B cell (primary cell): ENCODE measurements at regions not wholly inside any gene's neighbourhood (a gene's known extent, or its start where the extent isn't known, plus 50 kb on each side); places are given as distances from the start of the nearest gene placed in this dataset.

Source experiments
- ATAC-seq: fragments of 200-7000 bp; cut with Tn5 transposase; one replicate; pipeline ENCODE4 v1.10.0; 2021; ENCODE audit warnings: low read depth, mild to moderate bottlenecking, moderate number of reproducible peaks, moderate library complexity
- CTCF ChIA-PET: fragments of 350-600 bp; sonication (Branson Sonifier 250); formaldehyde crosslinking; loops from one replicate; lab custom pipeline; 2021; ENCODE audit warnings: antibody characterized with exemption, inconsistent platforms; lab: Charles Lee
- POLR2A ChIA-PET: fragments of 350-600 bp; sonication (Branson Sonifier 250); formaldehyde crosslinking; loops from one replicate; lab custom pipeline; 2021; ENCODE audit warnings: antibody characterized with exemption; lab: Charles Lee
- DNase-seq: peaks from one replicate; pipeline ENCODE4 v3.0.0; 2013
- H2AFZ ChIP-seq: 2 replicates; pipeline ENCODE4 v1.6.1; 2012; ENCODE audit warnings: mild to moderate bottlenecking, low read depth, low read length; ENCODE audit not compliant: insufficient read depth, poor library complexity, severe bottlenecking
- H3K27ac ChIP-seq, 2 donors: 1 replicate in 1 of 2; 2 replicates in 1 of 2; pipeline ENCODE4 v1.5.1; 2012 to 2013; ENCODE audit warnings: low read length in 2 of 2, mild to moderate bottlenecking in 2 of 2, moderate library complexity in 1 of 2
- H3K27me3 ChIP-seq, 4 experiments: fragments of 200-600 bp in 1 of 4; sonication (generic) in 1 of 4; replicated peaks in 1 of 4; 1 replicate in 2 of 4; 2 replicates in 2 of 4; pipeline versions ENCODE4 v1.6.1 to v1.7.0; 2013 to 2016; ENCODE audit warnings: low read length in 3 of 4, mild to moderate bottlenecking in 2 of 4, mixed read lengths in 1 of 4, moderate library complexity in 1 of 4; ENCODE audit not compliant: insufficient read depth in 4 of 4, control insufficient read depth in 3 of 4; ENCODE audit errors: control extremely low read depth in 1 of 4
- H3K36me3 ChIP-seq, 2 experiments: replicated peaks in 1 of 2; 1 replicate in 1 of 2; 2 replicates in 1 of 2; pipeline versions ENCODE4 v1.6.1 to v1.7.1; 2013; ENCODE audit warnings: low read length in 1 of 2; ENCODE audit not compliant: insufficient read depth in 2 of 2, control insufficient read depth in 1 of 2; ENCODE audit errors: control extremely low read depth in 1 of 2, extremely low read depth in 1 of 2
- H3K4me1 ChIP-seq, 2 donors: fragments of 200-600 bp in 1 of 2; sonication (generic) in 1 of 2; 1 replicate in 1 of 2; 2 replicates in 1 of 2; pipeline versions ENCODE4 v1.5.1 to v1.6.1; 2013 to 2017; ENCODE audit warnings: low read length in 2 of 2; ENCODE audit not compliant: control insufficient read depth in 2 of 2, insufficient read depth in 2 of 2
- H3K4me2 ChIP-seq: replicated peaks from 2 replicates; pipeline ENCODE3; 2012; ENCODE audit warnings: mild to moderate bottlenecking, low read depth, low read length; ENCODE audit not compliant: poor library complexity, severe bottlenecking
- H3K4me3 ChIP-seq, 5 experiments: fragments of 200-600 bp in 1 of 5; sonication (generic) in 1 of 5; 1 replicate in 3 of 5; 2 replicates in 2 of 5; pipeline versions ENCODE4 v1.5.1 to v1.7.0; 2011 to 2016; ENCODE audit warnings: low read length in 4 of 5, mild to moderate bottlenecking in 4 of 5, low read depth in 2 of 5, control low read depth in 1 of 5, moderate library complexity in 1 of 5; ENCODE audit not compliant: insufficient read depth in 1 of 5; ENCODE audit errors: control extremely low read depth in 1 of 5, extremely low read depth in 1 of 5
- H3K79me2 ChIP-seq: fragments of 200-600 bp; sonication (generic); one replicate; pipeline ENCODE4 v1.6.0; 2016; ENCODE audit warnings: low read length; ENCODE audit not compliant: control insufficient read depth, insufficient read depth
- H3K9ac ChIP-seq: fragments of 200-600 bp; sonication (generic); 2 replicates; pipeline ENCODE4 v1.6.1; 2017; ENCODE audit warnings: mild to moderate bottlenecking, low read length, moderate library complexity
- H3K9me3 ChIP-seq, 3 donors: one replicate each; pipeline versions ENCODE4 v1.6.1 to v1.7.1; 2013; ENCODE audit warnings: low read length in 2 of 3; ENCODE audit not compliant: control insufficient read depth in 2 of 3, insufficient read depth in 1 of 3; ENCODE audit errors: control extremely low read depth in 1 of 3
- H4K20me1 ChIP-seq: 2 replicates; pipeline ENCODE4 v1.6.0; 2012; ENCODE audit warnings: mild to moderate bottlenecking, low read length; ENCODE audit not compliant: insufficient read depth, control insufficient read depth, poor library complexity, severe bottlenecking
- H3K27ac Mint-ChIP-seq: one replicate; pipeline ENCODE4 v1.8.0; 2021; ENCODE audit warnings: mixed read lengths
- H3K27me3 Mint-ChIP-seq: one replicate; pipeline ENCODE4 v1.8.0; 2021; ENCODE audit warnings: mixed read lengths
- H3K4me1 Mint-ChIP-seq: one replicate; pipeline ENCODE4 v1.8.0; 2021; ENCODE audit warnings: mixed read lengths
- H3K4me3 Mint-ChIP-seq: one replicate; pipeline ENCODE4 v1.8.0; 2021; ENCODE audit warnings: mixed read lengths
- H3K9me3 Mint-ChIP-seq: one replicate; pipeline ENCODE4 v1.8.0; 2022; ENCODE audit warnings: mixed read lengths; ENCODE audit not compliant: insufficient read depth
- CTCF ChIP-seq: fragments of 200-600 bp; IDR thresholded peaks from one replicate; pipeline ENCODE4 v1.8.0; 2022; ENCODE audit warnings: antibody characterized with exemption, mild to moderate bottlenecking
- EZH2 ChIP-seq: IDR thresholded peaks from 2 replicates; pipeline ENCODE4 v1.6.1; 2012; ENCODE audit warnings: borderline replicate concordance, low read depth, mild to moderate bottlenecking, moderate library complexity, low read length; ENCODE audit not compliant: insufficient read depth, poor library complexity, severe bottlenecking
- WGBS: methylation state at CpG from one replicate; pipeline ENCODE4 v1.1.5; 2013; ENCODE audit warnings: missing lambda C conversion rate; ENCODE audit not compliant: insufficient coverage; 5-methylcytosine and 5-hydroxymethylcytosine counted together
- intact Hi-C: fragments of 100-400 bp; cut with micrococcal nuclease; formaldehyde crosslinking; loops from one replicate; pipeline ENCODE4 v1.10.0; 2022

- TF ChIP-seq CTCF (no peak), EZH2 (no peak)
- Histone ChIP-seq H3K4me1 (no peaks in the 10 kb centered on the region), H3K4me2 (no peak overlapping the region), H3K9ac (no peak overlapping the region), H3K27me3 (no peaks in the 10 kb centered on the region), H2AFZ (no peak overlapping the region), H3K27ac (no peak overlapping the region), H3K9me3 (no peaks in the 10 kb centered on the region), H4K20me1 (no peaks in the 10 kb centered on the region), H3K36me3 (no peaks in the 10 kb centered on the region), H3K4me3 (no peak overlapping the region), H3K79me2 (no peaks in the 10 kb centered on the region)
- no peak for ATAC-seq
- Mint-ChIP-seq H3K4me3 (no peak overlapping the region), H3K27me3 (peaks cover 7% of the 10 kb centered on the region), H3K4me1 (no peaks in the 10 kb centered on the region), H3K27ac (no peak overlapping the region), H3K9me3 (no peaks in the 10 kb centered on the region)
- POLR2A ChIA-PET: no interaction called here
- WGBS: 0% methylated on average over 2 of the region's 2 CpGs
- CTCF ChIA-PET: no interaction called here
- intact Hi-C loops: no loop called here
- no peak for DNase-seq
Observed at GRCh38 chr1:208682664-208683013, 438.5 kb upstream of the PLXNA2 start.

GRCh38 chr1:208683141-208683540, 439.0 kb upstream of the PLXNA2 start:
- POLR2A ChIA-PET: no interaction called here
- H3K4me2 ChIP-seq: no peak overlapping the region
- DNase-seq: no peak

More at GRCh38 chr1:208683141-208683540, 439.0 kb upstream of the PLXNA2 start:
- CTCF ChIA-PET: no interaction called here
- H3K79me2 ChIP-seq: no peaks in the 10 kb centered on the region
- H2AFZ ChIP-seq: no peak overlapping the region
- no peaks in the 10 kb centered on the region for H4K20me1 ChIP-seq
- H3K9ac ChIP-seq: no peak overlapping the region
- H3K4me1 ChIP-seq: no peaks in the 10 kb centered on the region
- Mint-ChIP-seq H3K9me3 (no peaks in the 10 kb centered on the region), H3K27me3 (peaks cover 7% of the 10 kb centered on the region), H3K4me1 (no peaks in the 10 kb centered on the region), H3K27ac (no peak overlapping the region), H3K4me3 (no peak overlapping the region)
- H3K9me3 ChIP-seq: no peaks in the 10 kb centered on the region
- intact Hi-C loops: no loop called here
- no peaks in the 10 kb centered on the region for H3K27me3 ChIP-seq
- TF ChIP-seq CTCF: no peak
- H3K27ac ChIP-seq: no peak overlapping the region
- H3K4me3 ChIP-seq: no peak overlapping the region
- no peaks in the 10 kb centered on the region for H3K36me3 ChIP-seq
- no peak for ATAC-seq
